ENCODE measurements at regions not wholly inside any gene's neighbourhood (a gene's known extent, or its start where the extent isn't known, plus 50 kb on each side); places are given as distances from the start of the nearest gene placed in this dataset.

GRCh38 chr3:148280623-148281242 lies 417.0 kb upstream of the AGTR1 start:
- TF ChIP-seq CTCF (conservative IDR thresholded peaks at IDR 0.05; ENCODE audit: low read depth in 2 of 2) (no peak), EZH2 (IDR thresholded peaks at IDR 0.05; ENCODE audit: low read depth, unreplicated experiment) (no peak), REST (IDR thresholded peaks at IDR 0.05; ENCODE audit: unreplicated experiment) (no peak), EZH2phosphoT487 (IDR thresholded peaks at IDR 0.05; ENCODE audit: unreplicated experiment) (no peak), CREB1 (CRISPR knock-in tag; IDR thresholded peaks at IDR 0.05; ENCODE audit: low read depth) (no peak), POLR2AphosphoS5 (IDR thresholded peaks at IDR 0.05; ENCODE audit: low read depth) (no peak), ZNF331 (CRISPR knock-in tag; IDR thresholded peaks at IDR 0.05; ENCODE audit: low read depth) (no peak), NANOG (IDR thresholded peaks at IDR 0.05; ENCODE audit: borderline replicate concordance) (no peak)

Data from GM23338 (cell line).